ENCODE measurements at regions not wholly inside any gene's neighbourhood (a gene's known extent, or its start where the extent isn't known, plus 50 kb on each side); places are given as distances from the start of the nearest gene placed in this dataset.

GRCh38 chr13:97140611-97141010 is 81.5 kb upstream of the MBNL2 start:
- H3K23me2 ChIP-seq (ENCODE audit: insufficient read length, low read depth, low read length, poor library complexity, severe bottlenecking) = no peaks in the 10 kb centered on the region
- H2BK5ac ChIP-seq (ENCODE audit: insufficient read length, low read length) = no peak overlapping the region
- no peak for TF ChIP-seq CTCF (conservative IDR thresholded peaks at IDR 0.05)
- WGBS (ENCODE audit: extremely low coverage, insufficient read length, low lambda C conversion rate) = no CpG with 5 or more reads among the region's 3 CpGs
- no peaks in the 10 kb centered on the region for H4K20me1 ChIP-seq (ENCODE audit: control insufficient read depth, insufficient read depth, insufficient read length)
- no peak overlapping the region for H2AFZ ChIP-seq (ENCODE audit: low read length)
- no peak overlapping the region for H3T11ph ChIP-seq (ENCODE audit: low read length)
- no peak overlapping the region for H3K56ac ChIP-seq (ENCODE audit: insufficient read length, low read depth, low read length)
- Mint-ChIP-seq H3K4me3 (no peak overlapping the region), H3K36me3 (ENCODE audit: insufficient read depth in 1 of 3, low read depth in 3 of 3) (no peaks in the 10 kb centered on the region), H3K27ac (no peak overlapping the region), H3K4me1 (peaks cover 17 to 22% of the 10 kb centered on the region in 2 experiments), H3K9me3 (no peaks in the 10 kb centered on the region), H3K27me3 (ENCODE audit: low read depth) (peaks cover 92% of the 10 kb centered on the region)
- no peak overlapping the region for H3K23ac ChIP-seq (ENCODE audit: insufficient read length, low read depth, low read length)
- H3K79me2 ChIP-seq (ENCODE audit: insufficient read depth, low read length) = no peaks in the 10 kb centered on the region
- H3K4me1 ChIP-seq (ENCODE audit: insufficient read depth, low read length) = peaks cover 3% of the 10 kb centered on the region; the same call in 1 of the 2 replicates
- no peaks in the 10 kb centered on the region; the same call in 1 of the 2 replicates for H3K27me3 ChIP-seq (ENCODE audit: insufficient read depth, low read length)
- DNase-seq = no peak
- H4K5ac ChIP-seq (ENCODE audit: insufficient read length, low read depth, low read length) = no peak overlapping the region
- no peak overlapping the region for H2AK5ac ChIP-seq (ENCODE audit: insufficient read length, low read length)
- no peak overlapping the region for H2BK15ac ChIP-seq (ENCODE audit: low read depth, low read length)
- H3K4me2 ChIP-seq (ENCODE audit: insufficient read depth, insufficient read length, low read length) = no peak overlapping the region
- H3K9me3 ChIP-seq (ENCODE audit: control insufficient read depth, low read depth, low read length) = no peaks in the 10 kb centered on the region
- H3K4ac ChIP-seq (ENCODE audit: low read depth, low read length) = no peak overlapping the region
- no peak overlapping the region for H2BK20ac ChIP-seq (ENCODE audit: low read depth, low read length, poor library complexity, severe bottlenecking)
- no peak overlapping the region for H2BK120ac ChIP-seq (ENCODE audit: low read depth, low read length, poor library complexity, severe bottlenecking)
- H3K27ac ChIP-seq (ENCODE audit: insufficient read length, low read depth, low read length) = no peak overlapping the region
- no peak overlapping the region for H3K14ac ChIP-seq (ENCODE audit: insufficient read depth, low read length)
- no peak overlapping the region for H4K91ac ChIP-seq (ENCODE audit: insufficient read length, low read depth, low read length)
- no peak overlapping the region for H4K8ac ChIP-seq (replicated peaks; ENCODE audit: insufficient read length, low read depth, low read length)
- no peak overlapping the region for H2BK12ac ChIP-seq (ENCODE audit: insufficient read length, low read depth, low read length)
- no peaks in the 10 kb centered on the region for H3K79me1 ChIP-seq (ENCODE audit: insufficient read depth, low read depth, low read length, poor library complexity, severe bottlenecking)
- no peak overlapping the region for H3K18ac ChIP-seq (ENCODE audit: insufficient read length, low read depth, low read length)
- H3K9ac ChIP-seq (ENCODE audit: extremely low read depth, insufficient read length, low read length) = no peak overlapping the region

Measured in H9 (cell line).